Lower lobe of right lung (tissue), 2 donors: ENCODE measurements at regions not wholly inside any gene's neighbourhood (a gene's known extent, or its start where the extent isn't known, plus 50 kb on each side); places are given as distances from the start of the nearest gene placed in this dataset.

ENCODE experiments used
- ATAC-seq, 2 donors: fragments of 200-7000 bp; cut with Tn5 transposase; one replicate each; pipeline ENCODE4 v1.9.1; 2020 to 2022; ENCODE audit warnings: mild to moderate bottlenecking in 2 of 2, moderate library complexity in 2 of 2
- DNase-seq: peaks from one replicate; pipeline ENCODE4 v3.0.0-alpha.2; 2020
- H3K27ac ChIP-seq: fragments of 200-600 bp; one replicate; pipeline ENCODE4 v1.8.0; 2022
- H3K27me3 ChIP-seq: fragments of 200-600 bp; one replicate; pipeline ENCODE4 v1.8.0; 2022; ENCODE audit warnings: low read depth
- H3K36me3 ChIP-seq: fragments of 200-600 bp; one replicate; pipeline ENCODE4 v1.8.0; 2022; ENCODE audit warnings: mild to moderate bottlenecking
- H3K4me1 ChIP-seq: fragments of 200-600 bp; one replicate; pipeline ENCODE4 v1.8.0; 2022
- H3K4me3 ChIP-seq: fragments of 200-600 bp; one replicate; pipeline ENCODE4 v1.8.0; 2022; ENCODE audit warnings: mild to moderate bottlenecking
- H3K9me3 ChIP-seq: fragments of 200-600 bp; one replicate; pipeline ENCODE4 v1.8.0; 2022
- CTCF ChIP-seq: fragments of 200-600 bp; IDR thresholded peaks from one replicate; pipeline ENCODE4 v1.8.0; 2022; ENCODE audit warnings: antibody characterized with exemption, mild to moderate bottlenecking
- intact Hi-C: fragments of 100-400 bp; cut with DNase I; formaldehyde crosslinking; loops from one replicate; pipeline ENCODE4 v1.11.0; 2022
- donor health status: DM: no; HTN: yes; CAD: no; lungs with severe emphysema.

- intact Hi-C loops, result no loop called here
- Histone ChIP-seq H3K27ac (no peak overlapping the region), H3K36me3 (no peaks in the 10 kb centered on the region), H3K4me1 (no peaks in the 10 kb centered on the region), H3K4me3 (no peak overlapping the region), H3K27me3 (no peaks in the 10 kb centered on the region), H3K9me3 (no peaks in the 10 kb centered on the region)
- no peak for ATAC-seq
- TF ChIP-seq CTCF, result no peak
- no peak for DNase-seq
Measured at GRCh38 chr6:82584856-82585255, 221.2 kb downstream of the TPBG start.

- intact Hi-C loops, result no loop called here
- no peak overlapping the region for H3K27ac ChIP-seq
- H3K4me1 ChIP-seq, result no peaks in the 10 kb centered on the region
- no peaks in the 10 kb centered on the region for H3K9me3 ChIP-seq
- H3K36me3 ChIP-seq, result no peaks in the 10 kb centered on the region
- no peak overlapping the region for H3K4me3 ChIP-seq
- TF ChIP-seq CTCF, result no peak
- H3K27me3 ChIP-seq, result no peaks in the 10 kb centered on the region
- DNase-seq (no peak), ATAC-seq (no peak)
Measured at GRCh38 chr6:82588020-82588419, 224.4 kb downstream of the TPBG start.

GRCh38 chr6:82588859-82589412 is 225.3 kb downstream of the TPBG start:
- Histone ChIP-seq H3K9me3 (no peaks in the 10 kb centered on the region), H3K4me1 (no peaks in the 10 kb centered on the region), H3K36me3 (no peaks in the 10 kb centered on the region), H3K4me3 (no peak overlapping the region), H3K27ac (no peak overlapping the region), H3K27me3 (no peaks in the 10 kb centered on the region)
- intact Hi-C loops, result no loop called here
- no peak for TF ChIP-seq CTCF
- ATAC-seq (no peak), DNase-seq (no peak)

- Histone ChIP-seq H3K4me1 (no peaks in the 10 kb centered on the region), H3K27me3 (no peaks in the 10 kb centered on the region), H3K36me3 (no peaks in the 10 kb centered on the region), H3K27ac (no peak overlapping the region), H3K4me3 (no peak overlapping the region), H3K9me3 (no peaks in the 10 kb centered on the region)
- intact Hi-C loops, result no loop called here
- ATAC-seq (no peak), DNase-seq (no peak)
- TF ChIP-seq CTCF, result no peak
Measured at GRCh38 chr6:82589509-82590206, 226.0 kb downstream of the TPBG start.

- intact Hi-C loops, result no loop called here
- Histone ChIP-seq H3K27me3 (no peaks in the 10 kb centered on the region), H3K36me3 (no peaks in the 10 kb centered on the region), H3K4me1 (no peaks in the 10 kb centered on the region), H3K9me3 (no peaks in the 10 kb centered on the region), H3K4me3 (no peak overlapping the region), H3K27ac (no peak overlapping the region)
- DNase-seq (no peak), ATAC-seq (no peak)
- TF ChIP-seq CTCF, result no peak
Measured at GRCh38 chr6:82597201-82597600, 233.6 kb downstream of the TPBG start.
